Pancreas (tissue), 10 donors: ENCODE measurements at regions not wholly inside any gene's neighbourhood (a gene's known extent, or its start where the extent isn't known, plus 50 kb on each side); places are given as distances from the start of the nearest gene placed in this dataset.

ENCODE experiments used
- ATAC-seq, 4 donors: fragments of 200-7000 bp; cut with Tn5 transposase; one replicate each; pipeline versions ENCODE4 v1.8.0 to v1.9.1; 2020; ENCODE audit warnings: mild to moderate bottlenecking in 4 of 4, moderate library complexity in 4 of 4
- DNase-seq, 6 donors: peaks; one replicate each; pipeline ENCODE4 v3.0.0-alpha.2; 2020
- FAIRE-seq: peaks from 2 replicates; lab custom pipeline; 2012; peaks lifted over from hg19 to GRCh38; lab: Jason Lieb, UNC
- H3K27ac ChIP-seq, 4 donors: fragments of 200-600 bp; sonication (generic); 1 replicate in 3 of 4; 2 replicates in 1 of 4; pipeline versions ENCODE4 v1.5.0 to v1.8.0; 2020
- H3K27me3 ChIP-seq, 4 donors: fragments of 200-600 bp; one replicate each; pipeline ENCODE4 v1.8.0; 2021
- H3K36me3 ChIP-seq, 3 donors: fragments of 200-600 bp; sonication (generic) in 1 of 3; one replicate each; pipeline versions ENCODE4 v1.5.0 to v1.8.0; 2020 to 2021
- H3K4me1 ChIP-seq, 3 donors: fragments of 200-600 bp; one replicate each; pipeline ENCODE4 v1.8.0; 2021
- H3K4me3 ChIP-seq, 4 donors: fragments of 200-600 bp; sonication (generic) in 2 of 4; one replicate each; pipeline versions ENCODE4 v1.5.0 to v1.8.0; 2020 to 2021
- H3K9me3 ChIP-seq, 4 donors: fragments of 200-600 bp; one replicate each; pipeline ENCODE4 v1.8.0; 2021
- CTCF ChIP-seq, 4 donors: fragments of 200-600 bp; sonication (generic) in 3 of 4; IDR thresholded peaks; one replicate each; pipeline versions ENCODE4 v1.5.0 to v1.8.0; 2021; ENCODE audit warnings: antibody characterized with exemption in 4 of 4
- WGBS, 2 donors: extraction: QIAGEN DNeasy Blood & Tissue Kit; methylation state at CpG; one replicate each; pipeline ENCODE4 v1.1.7; 2013; 5-methylcytosine and 5-hydroxymethylcytosine counted together
- intact Hi-C, 3 donors: fragments of 100-400 bp; cut with DNase I; formaldehyde crosslinking; loops; one replicate each; pipeline versions ENCODE4 v1.11.1 to v1.14.2; 2022
- donor health status: healthy with polysubstance abuse.
- donor health status: DM: no; HTN: no; CAD: no; lungs with moderate emphysema.
- donor health status: DM: no; HTN: no; CAD: no.
- donor health status: control.
- donor health status: control.
- donor health status: Bipolar disorder and iron deficiency.
- donor health status: DM: yes; HTN: yes; CAD: no.
- donor health status: DM: no; HTN: no; CAD: no.
- donor health status: DM: no; HTN: no; CAD: no.
- donor health status: DM: yes; HTN: yes; CAD: no.

DNA sequence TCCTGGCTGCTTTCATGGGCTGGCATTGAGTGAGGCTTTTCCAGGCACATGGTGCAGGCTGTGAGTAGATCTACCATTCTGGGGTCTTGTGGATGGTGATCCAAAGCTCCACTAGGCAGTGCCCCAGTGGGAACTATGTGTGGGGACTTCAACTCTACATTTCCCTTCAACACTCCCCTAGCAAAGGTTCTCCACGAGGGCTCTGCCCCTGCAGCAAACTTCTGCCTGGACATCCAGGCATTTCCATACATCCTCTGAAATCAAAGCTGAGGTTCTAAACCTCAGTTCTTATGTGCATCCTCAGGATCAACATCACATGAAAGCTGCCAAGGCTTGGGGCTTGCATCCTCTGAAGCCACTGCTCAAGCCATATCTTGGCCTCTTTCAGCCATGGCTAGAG, 282.9 kb upstream of the ZPLD1 start:
- no peak for ATAC-seq

DNA sequence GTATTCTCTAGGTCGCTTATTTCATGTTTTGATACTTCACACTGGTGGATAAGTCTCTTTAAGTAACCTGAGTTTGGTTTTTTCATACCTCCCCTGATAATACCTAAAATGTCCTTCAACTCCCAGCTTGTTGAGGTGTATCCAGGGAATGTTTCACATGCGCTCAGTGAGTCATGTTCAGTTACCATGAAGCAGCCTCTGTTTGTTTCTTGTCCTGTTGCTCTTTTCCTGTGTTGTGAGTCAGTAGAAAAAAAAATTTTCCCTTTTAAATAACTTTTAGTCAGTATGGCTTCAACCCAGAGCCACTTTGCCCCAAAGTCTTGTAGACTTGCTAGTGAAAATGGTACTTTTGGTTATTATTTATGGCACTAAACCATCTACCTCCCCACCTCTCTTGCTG, 278.4 kb upstream of the ZPLD1 start:
- H3K36me3 ChIP-seq, result no peaks in the 10 kb centered on the region
- peak in 1 of 6 donors; percentile 31 for DNase-seq
- 70 to 82% methylated on average over 2 of the region's 2 CpGs for WGBS, 2 donors
- no peaks in the 10 kb centered on the region for H3K9me3 ChIP-seq
- H3K4me3 ChIP-seq, result no peak overlapping the region
- no peak for FAIRE-seq
- H3K27ac ChIP-seq, result no peak overlapping the region
- intact Hi-C loops, result no loop called here
- no peaks in the 10 kb centered on the region for H3K27me3 ChIP-seq
- no peak for TF ChIP-seq CTCF (IDR thresholded peaks at IDR 0.05)
- ATAC-seq, result peak; percentile 78 to 92 (median 86)
- no peaks in the 10 kb centered on the region for H3K4me1 ChIP-seq

More for the DNA sequence above, 282.9 kb upstream of the ZPLD1 start:
- Histone ChIP-seq H3K9me3 (no peaks in the 10 kb centered on the region), H3K27ac (no peak overlapping the region), H3K27me3 (no peaks in the 10 kb centered on the region), H3K4me3 (no peak overlapping the region), H3K36me3 (no peaks in the 10 kb centered on the region), H3K4me1 (no peaks in the 10 kb centered on the region)
- no peak for TF ChIP-seq CTCF (IDR thresholded peaks at IDR 0.05)
- intact Hi-C loops, result no loop called here
- FAIRE-seq (no peak), DNase-seq (no peak)
- WGBS, 2 donors, result 61 to 65% methylated on average over 1 of the region's 1 CpG

DNA sequence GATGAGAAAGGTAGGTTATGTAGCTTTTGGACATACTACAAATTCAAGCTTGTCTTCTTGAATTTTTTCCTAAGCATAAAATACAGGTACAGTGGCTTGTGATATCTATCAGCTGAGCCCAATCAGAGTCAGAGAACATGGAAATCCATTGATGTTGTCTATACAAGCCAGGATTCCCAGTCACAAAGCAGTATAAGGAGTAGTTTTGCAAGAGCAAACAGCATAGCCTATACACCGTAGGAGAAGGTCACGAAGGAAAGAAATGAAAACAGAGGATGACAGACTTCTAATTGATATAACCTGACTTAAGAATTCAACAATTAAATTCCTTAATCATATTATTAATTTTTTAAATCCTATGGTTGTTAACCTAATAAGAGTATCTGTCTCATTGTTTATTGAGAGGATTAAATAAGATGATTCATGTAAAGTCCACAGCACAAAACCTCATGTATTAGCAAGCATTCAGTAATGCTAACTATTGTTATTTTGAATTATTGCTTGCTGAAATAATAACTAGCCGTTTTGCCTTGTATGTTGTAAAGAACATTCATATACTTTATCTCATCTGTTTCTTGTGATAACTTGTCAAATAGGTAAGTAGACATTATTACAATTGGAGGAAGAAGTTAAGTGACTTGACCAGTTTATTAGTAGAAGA, 276.6 kb upstream of the ZPLD1 start:
- no peaks in the 10 kb centered on the region for H3K36me3 ChIP-seq
- ATAC-seq (no peak), DNase-seq (no peak), FAIRE-seq (no peak)
- H3K27me3 ChIP-seq, result no peaks in the 10 kb centered on the region
- intact Hi-C loops, result no loop called here
- no peak for TF ChIP-seq CTCF (IDR thresholded peaks at IDR 0.05)
- no peaks in the 10 kb centered on the region for H3K9me3 ChIP-seq
- H3K27ac ChIP-seq, result no peak overlapping the region
- H3K4me1 ChIP-seq, result peaks cover 9 to 10% (median 10%) of the 10 kb centered on the region in 3 donors
- H3K4me3 ChIP-seq, result no peak overlapping the region
- WGBS, 2 donors, result 85 to 87% methylated on average over 3 of the region's 3 CpGs

- Histone ChIP-seq H3K9me3 (no peaks in the 10 kb centered on the region), H3K27me3 (no peaks in the 10 kb centered on the region), H3K4me1 (peaks cover 9 to 21% (median 14%) of the 10 kb centered on the region in 3 donors), H3K27ac (no peak overlapping the region), H3K4me3 (no peak overlapping the region), H3K36me3 (no peaks in the 10 kb centered on the region)
- no peak for TF ChIP-seq CTCF (IDR thresholded peaks at IDR 0.05)
- DNase-seq, result no peak
- intact Hi-C loops, result no loop called here
- no peak for ATAC-seq
- no peak for FAIRE-seq
- 95 to 96% methylated on average over 1 of the region's 1 CpG for WGBS, 2 donors
These were observed 274.9 kb upstream of the ZPLD1 start for GRCh38 chr3:102159810-102160451.
